ENCODE measurements at regions not wholly inside any gene's neighbourhood (a gene's known extent, or its start where the extent isn't known, plus 50 kb on each side); places are given as distances from the start of the nearest gene placed in this dataset.

DNA sequence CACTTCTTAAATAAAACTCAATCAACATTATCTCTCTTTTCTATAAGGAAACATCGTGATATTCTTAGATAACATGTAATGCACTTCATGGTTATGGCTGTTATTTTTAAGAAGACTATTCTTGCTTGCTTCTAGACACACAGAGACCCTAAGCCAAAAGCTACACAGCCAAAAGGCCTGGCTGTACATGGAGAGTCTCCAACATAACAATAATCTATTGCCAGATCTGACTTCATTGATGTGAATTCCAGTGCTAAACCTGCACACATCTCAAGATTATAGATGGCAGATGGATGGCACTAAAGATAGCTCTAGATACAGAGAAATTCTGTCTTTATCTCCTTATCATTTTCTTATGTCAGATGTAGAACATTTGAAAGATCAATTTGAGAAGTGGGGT is 811.6 kb upstream of the ZNF608 start:
- Histone ChIP-seq H3K27me3 (ENCODE audit: low read length) (no peaks in the 10 kb centered on the region), H3K9me3 (ENCODE audit: low read length) (no peaks in the 10 kb centered on the region), H3K4me1 (ENCODE audit: insufficient read depth, low read length) (peaks cover 33% of the 10 kb centered on the region), H3K4me3 (ENCODE audit: low read length) (no peak overlapping the region), H2AFZ (ENCODE audit: low read length) (no peak overlapping the region), H4K20me1 (ENCODE audit: low read length) (no peaks in the 10 kb centered on the region), H3K9ac (ENCODE audit: low read length) (no peak overlapping the region), H3K4me2 (ENCODE audit: low read length) (no peak overlapping the region), H3K9me2 (replicated peaks; ENCODE audit: low read length) (no peaks in the 10 kb centered on the region), H3K79me2 (ENCODE audit: low read length) (no peaks in the 10 kb centered on the region), H3F3A (ENCODE audit: low read length, unreplicated experiment) (peaks cover 8% of the 10 kb centered on the region), H3K36me3 (ENCODE audit: low read depth, low read length) (no peaks in the 10 kb centered on the region), H3K27ac (ENCODE audit: low read length) (no peak overlapping the region)
- CTCF ChIA-PET, result no interaction called here
- no peak for DNase-seq
- BruUV-seq (replicated peaks), result no TSS peak
- intact Hi-C loops (cut with micrococcal nuclease), result no loop called here
- TF ChIP-seq, protein P1, sequence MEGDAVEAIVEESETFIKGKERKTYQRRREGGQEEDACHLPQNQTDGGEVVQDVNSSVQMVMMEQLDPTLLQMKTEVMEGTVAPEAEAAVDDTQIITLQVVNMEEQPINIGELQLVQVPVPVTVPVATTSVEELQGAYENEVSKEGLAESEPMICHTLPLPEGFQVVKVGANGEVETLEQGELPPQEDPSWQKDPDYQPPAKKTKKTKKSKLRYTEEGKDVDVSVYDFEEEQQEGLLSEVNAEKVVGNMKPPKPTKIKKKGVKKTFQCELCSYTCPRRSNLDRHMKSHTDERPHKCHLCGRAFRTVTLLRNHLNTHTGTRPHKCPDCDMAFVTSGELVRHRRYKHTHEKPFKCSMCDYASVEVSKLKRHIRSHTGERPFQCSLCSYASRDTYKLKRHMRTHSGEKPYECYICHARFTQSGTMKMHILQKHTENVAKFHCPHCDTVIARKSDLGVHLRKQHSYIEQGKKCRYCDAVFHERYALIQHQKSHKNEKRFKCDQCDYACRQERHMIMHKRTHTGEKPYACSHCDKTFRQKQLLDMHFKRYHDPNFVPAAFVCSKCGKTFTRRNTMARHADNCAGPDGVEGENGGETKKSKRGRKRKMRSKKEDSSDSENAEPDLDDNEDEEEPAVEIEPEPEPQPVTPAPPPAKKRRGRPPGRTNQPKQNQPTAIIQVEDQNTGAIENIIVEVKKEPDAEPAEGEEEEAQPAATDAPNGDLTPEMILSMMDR (conservative IDR thresholded peaks at IDR 0.05; ENCODE audit: low read depth, low read length), result no peak
- no peak for TF ChIP-seq EZH2 (IDR thresholded peaks at IDR 0.05; ENCODE audit: low read length, unreplicated experiment)
- TF ChIP-seq EZH2phosphoT487 (IDR thresholded peaks at IDR 0.05; ENCODE audit: borderline replicate concordance, low read length), result no peak
- no peak for ATAC-seq
- POLR2A ChIA-PET (ENCODE audit: unreplicated experiment), result no interaction called here

DNA sequence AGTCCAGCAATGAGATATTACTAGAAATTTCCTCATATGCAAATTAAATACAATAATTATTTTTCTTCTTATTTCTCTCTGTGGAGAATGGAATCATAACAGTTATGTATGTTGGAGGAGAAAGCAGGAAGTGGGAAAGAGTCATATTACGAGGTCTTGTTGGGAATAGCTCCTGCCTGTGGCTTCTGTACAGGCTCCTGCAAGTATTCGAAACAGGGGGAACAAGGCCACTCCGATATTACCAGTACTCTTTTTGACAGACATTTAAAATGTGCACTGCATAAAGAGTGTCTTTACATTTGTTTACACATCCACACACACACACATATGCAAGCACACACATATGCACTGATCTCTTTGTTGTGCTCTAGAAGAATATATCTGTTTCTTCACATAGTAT is 812.0 kb upstream of the ZNF608 start:
- ChIA-PET POLR2A (ENCODE audit: unreplicated experiment) (interaction anchor here (0.6 kb wide), 1 partner anchor 167 kb away, joined by 6 read pairs; no protein-coding TSS in a partner anchor), CTCF (no interaction called here)
- Histone ChIP-seq H4K20me1 (ENCODE audit: low read length) (no peaks in the 10 kb centered on the region), H3K9me3 (ENCODE audit: low read length) (no peaks in the 10 kb centered on the region), H3K4me1 (ENCODE audit: insufficient read depth, low read length) (peaks cover 32% of the 10 kb centered on the region), H3K79me2 (ENCODE audit: low read length) (no peaks in the 10 kb centered on the region), H3K4me2 (ENCODE audit: low read length) (no peak overlapping the region), H3K9me2 (replicated peaks; ENCODE audit: low read length) (no peaks in the 10 kb centered on the region), H3F3A (ENCODE audit: low read length, unreplicated experiment) (peaks cover 8% of the 10 kb centered on the region), H3K9ac (ENCODE audit: low read length) (no peak overlapping the region), H3K27ac (ENCODE audit: low read length) (no peak overlapping the region), H3K27me3 (ENCODE audit: low read length) (no peaks in the 10 kb centered on the region), H3K36me3 (ENCODE audit: low read depth, low read length) (no peaks in the 10 kb centered on the region), H3K4me3 (ENCODE audit: low read length) (no peak overlapping the region), H2AFZ (ENCODE audit: low read length) (no peak overlapping the region)
- DNase-seq (no peak), ATAC-seq (no peak)
- TF ChIP-seq EZH2 (IDR thresholded peaks at IDR 0.05; ENCODE audit: low read length, unreplicated experiment) (no peak), EZH2phosphoT487 (IDR thresholded peaks at IDR 0.05; ENCODE audit: borderline replicate concordance, low read length) (no peak)
- TF ChIP-seq, protein P1 (conservative IDR thresholded peaks at IDR 0.05; ENCODE audit: low read depth, low read length), result no peak
- BruUV-seq (replicated peaks), result no TSS peak
- intact Hi-C loops (cut with micrococcal nuclease), result no loop called here

DNA sequence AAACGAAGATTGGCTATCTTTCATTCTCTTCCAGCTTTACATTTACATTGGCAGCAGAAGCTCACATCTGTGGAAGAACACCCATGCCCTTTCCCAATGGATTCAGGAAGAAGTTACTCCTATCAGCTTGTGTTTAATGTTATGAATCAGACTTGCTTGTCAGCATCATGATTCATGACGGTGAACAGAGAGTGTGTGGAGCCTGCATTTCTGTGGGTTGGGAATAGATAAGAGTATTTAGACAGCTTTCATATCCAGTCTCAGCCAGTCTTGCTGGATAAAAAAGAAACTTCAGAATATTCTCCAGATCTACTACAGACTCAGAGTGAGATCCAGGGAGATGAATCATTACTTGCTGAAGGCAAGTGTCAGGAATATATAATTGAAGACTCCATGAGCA is 812.9 kb upstream of the ZNF608 start:
- H3K4me2 ChIP-seq (ENCODE audit: low read length), result peak overlapping the region; percentile 60
- no peaks in the 10 kb centered on the region for H3K36me3 ChIP-seq (ENCODE audit: low read depth, low read length)
- CTCF ChIA-PET, result no interaction called here
- DNase-seq, result peak; percentile 83
- TF ChIP-seq, protein P1 (conservative IDR thresholded peaks at IDR 0.05; ENCODE audit: low read depth, low read length), result no peak
- TF ChIP-seq EZH2phosphoT487 (IDR thresholded peaks at IDR 0.05; ENCODE audit: borderline replicate concordance, low read length) (no peak), EZH2 (IDR thresholded peaks at IDR 0.05; ENCODE audit: low read length, unreplicated experiment) (no peak)
- H4K20me1 ChIP-seq (ENCODE audit: low read length), result no peaks in the 10 kb centered on the region
- no peak overlapping the region for H2AFZ ChIP-seq (ENCODE audit: low read length)
- no peaks in the 10 kb centered on the region for H3K27me3 ChIP-seq (ENCODE audit: low read length)
- no peak overlapping the region for H3K9ac ChIP-seq (ENCODE audit: low read length)
- H3K9me3 ChIP-seq (ENCODE audit: low read length), result no peaks in the 10 kb centered on the region
- H3K79me2 ChIP-seq (ENCODE audit: low read length), result no peaks in the 10 kb centered on the region
- ATAC-seq, result peak; percentile 94
- no peak overlapping the region for H3K4me3 ChIP-seq (ENCODE audit: low read length)
- intact Hi-C loops (cut with micrococcal nuclease), result no loop called here
- peak overlapping the region; percentile 61 for H3K27ac ChIP-seq (ENCODE audit: low read length)
- no peaks in the 10 kb centered on the region for H3K9me2 ChIP-seq (replicated peaks; ENCODE audit: low read length)
- POLR2A ChIA-PET (ENCODE audit: unreplicated experiment), result interaction anchor here (0.6 kb wide), 1 partner anchor 166 kb away, joined by 6 read pairs; no protein-coding TSS in a partner anchor
- peaks cover 8% of the 10 kb centered on the region for H3F3A ChIP-seq (ENCODE audit: low read length, unreplicated experiment)
- peaks cover 30% of the 10 kb centered on the region for H3K4me1 ChIP-seq (ENCODE audit: insufficient read depth, low read length)
- BruUV-seq (replicated peaks), result no TSS peak
